Activated naive CD4-positive, alpha-beta T cell (primary cell): ENCODE measurements at regions not wholly inside any gene's neighbourhood (a gene's known extent, or its start where the extent isn't known, plus 50 kb on each side); places are given as distances from the start of the nearest gene placed in this dataset.
"Not testable (repeated sequence)": the region's sequence is repeated elsewhere in the genome, so short reads cannot be mapped to it uniquely, and the experiment has no call there.

Source experiments
- DNase-seq, 4 experiments: peaks; one replicate each; lab custom pipeline; 2025; lab: John Stamatoyannopoulos, UW

DNA sequence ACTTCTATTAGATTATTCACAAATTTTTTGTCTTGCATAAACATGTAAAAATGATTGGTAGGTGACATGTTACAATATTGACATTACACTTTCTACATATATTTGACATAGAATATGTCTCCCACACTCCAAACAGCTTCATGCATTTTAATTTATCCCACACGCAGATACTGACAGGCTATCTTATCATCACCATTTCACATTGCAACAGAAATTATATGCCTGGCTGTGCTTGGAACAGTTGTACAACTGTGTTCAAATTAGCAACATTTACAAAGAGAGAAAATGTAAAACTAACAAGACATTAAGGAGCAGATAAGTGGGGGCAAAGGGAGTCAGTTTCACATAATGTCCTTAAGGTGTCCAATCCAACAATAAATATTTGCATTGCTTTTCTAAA is 1208.5 kb downstream of the NSUN3 start:
- no peak for DNase-seq

- no peak for DNase-seq
These were observed 1209.3 kb downstream of the NSUN3 start for GRCh38 chr3:95272166-95272565.

- no peak for DNase-seq
These were observed 1209.9 kb downstream of the NSUN3 start for GRCh38 chr3:95272781-95273180.

GRCh38 chr3:95277613-95278012 is 1214.8 kb downstream of the NSUN3 start:
- DNase-seq, result no peak

GRCh38 chr3:95280711-95281352 is 1218.0 kb downstream of the NSUN3 start:
- no peak for DNase-seq

GRCh38 chr3:95289295-95289694 is 1226.4 kb downstream of the NSUN3 start:
- no peak for DNase-seq

- DNase-seq, result no peak
These were observed 1234.7 kb downstream of the NSUN3 start for GRCh38 chr3:95297581-95297980.

- DNase-seq, result no peak
These were observed 1239.2 kb downstream of the NSUN3 start for GRCh38 chr3:95302044-95302443.

- no peak for DNase-seq
These were observed 1247.7 kb downstream of the NSUN3 start for GRCh38 chr3:95310560-95310959.

- DNase-seq, result no peak
These were observed 1248.4 kb downstream of the NSUN3 start for GRCh38 chr3:95311272-95311671.

- DNase-seq, result no peak
These were observed 1249.8 kb downstream of the NSUN3 start for GRCh38 chr3:95312650-95313049.

DNA sequence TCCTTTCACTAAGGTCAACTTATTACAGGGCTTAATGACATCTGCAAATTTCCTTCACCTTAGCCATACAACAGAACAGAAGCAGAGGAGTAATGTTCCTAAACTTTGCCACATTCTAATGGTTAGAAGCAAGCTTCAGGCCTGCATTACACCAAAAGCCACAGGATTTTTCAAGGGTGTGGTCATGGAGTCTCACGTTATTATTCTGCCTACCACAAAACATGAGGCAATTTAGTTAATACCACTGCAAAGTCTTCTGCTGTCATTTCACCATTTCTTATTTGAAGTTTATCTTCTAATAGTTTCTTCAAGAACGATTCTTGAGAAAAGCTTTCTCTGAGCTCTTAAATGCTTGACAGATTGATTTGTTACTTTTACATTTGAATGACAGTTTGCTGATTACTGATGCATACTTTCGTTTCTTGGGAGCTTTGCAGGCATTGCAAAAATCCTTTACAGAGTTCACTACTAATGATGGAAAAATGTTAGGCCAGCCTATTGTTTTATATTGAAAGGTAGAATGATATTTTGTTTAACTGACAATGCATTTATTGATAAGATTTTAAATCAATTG is 1257.1 kb downstream of the NSUN3 start:
- DNase-seq, result no peak

GRCh38 chr3:95327478-95327877 is 1264.6 kb downstream of the NSUN3 start:
- no peak for DNase-seq

- DNase-seq, result no peak
These were observed 1271.0 kb downstream of the NSUN3 start for GRCh38 chr3:95333826-95334225.

DNA sequence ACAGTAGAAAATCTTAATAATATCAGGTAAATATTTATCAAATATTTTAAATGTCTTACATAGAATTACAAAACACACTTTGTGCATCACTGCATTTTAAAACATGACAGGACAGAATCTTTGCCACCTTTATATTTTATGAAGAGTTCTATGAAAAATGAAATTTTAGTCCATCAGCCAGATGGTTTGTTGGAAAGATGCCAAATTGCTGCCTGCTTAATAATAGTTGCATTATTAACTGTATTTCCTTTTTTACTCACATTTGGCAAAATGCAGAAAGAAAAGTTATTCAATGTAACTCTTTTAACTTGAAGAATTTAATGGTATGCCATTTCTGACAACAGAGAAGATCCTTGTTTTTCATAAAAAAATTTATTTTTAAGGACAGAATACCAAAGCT is 1271.6 kb downstream of the NSUN3 start:
- no peak for DNase-seq

- DNase-seq, result no peak
These were observed 1272.7 kb downstream of the NSUN3 start for GRCh38 chr3:95335517-95335916.

DNA sequence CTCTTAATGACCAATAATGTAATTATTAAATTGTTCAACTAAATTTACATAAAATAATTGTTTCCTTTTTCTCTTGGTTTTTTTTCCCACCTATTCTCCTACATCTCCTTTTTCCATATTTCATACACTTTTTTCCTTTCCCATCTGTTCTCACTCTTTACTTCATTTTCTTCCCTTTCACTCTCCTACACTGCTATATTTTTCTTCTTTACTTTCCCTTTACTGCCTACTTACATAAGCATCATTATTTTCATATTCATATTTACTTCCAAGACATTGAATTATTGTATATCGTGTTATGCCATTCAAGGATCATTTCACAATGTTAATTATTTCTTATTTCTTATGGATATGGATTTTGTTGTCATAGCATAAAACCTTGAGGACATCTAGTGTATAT is 1275.6 kb downstream of the NSUN3 start:
- DNase-seq, result no peak

DNA sequence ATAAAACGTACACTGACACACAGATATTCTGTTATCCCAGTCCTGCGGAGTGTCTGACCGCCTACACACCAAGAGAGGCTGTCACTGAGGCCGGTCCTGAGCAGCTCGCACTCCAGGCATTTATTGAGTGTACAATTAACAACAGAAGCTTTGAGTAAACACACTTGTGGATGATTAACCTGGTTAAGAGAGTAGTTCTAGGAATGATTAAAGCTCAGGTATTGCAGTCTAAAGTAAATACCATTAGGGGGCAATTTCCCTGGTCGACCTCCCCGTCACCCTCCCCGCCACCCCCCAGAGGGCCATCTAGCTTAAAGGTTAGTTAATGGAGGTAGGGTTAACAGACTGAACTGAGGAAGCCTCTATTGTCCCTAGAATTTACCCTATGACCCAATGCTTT is 1278.5 kb downstream of the NSUN3 start:
- no peak for DNase-seq

DNA sequence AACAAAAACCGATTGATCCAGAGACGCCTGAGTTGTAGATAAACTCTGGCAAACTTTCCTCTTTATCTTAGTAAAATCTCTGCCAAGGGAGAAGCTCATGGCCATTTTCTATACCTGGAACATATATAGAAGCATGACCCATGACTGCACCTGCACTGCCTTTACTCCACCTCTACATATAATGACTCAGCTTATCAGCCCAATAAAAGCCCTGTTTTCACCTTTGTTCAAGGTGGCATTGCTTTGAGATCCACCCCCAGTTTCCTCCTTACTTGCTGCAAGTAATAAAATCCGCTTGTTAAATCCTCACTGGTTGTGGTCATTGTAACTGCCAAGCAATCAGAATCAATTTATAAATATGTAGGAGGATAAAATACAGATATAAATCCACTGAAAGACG is 1280.4 kb downstream of the NSUN3 start:
- no peak for DNase-seq

DNA sequence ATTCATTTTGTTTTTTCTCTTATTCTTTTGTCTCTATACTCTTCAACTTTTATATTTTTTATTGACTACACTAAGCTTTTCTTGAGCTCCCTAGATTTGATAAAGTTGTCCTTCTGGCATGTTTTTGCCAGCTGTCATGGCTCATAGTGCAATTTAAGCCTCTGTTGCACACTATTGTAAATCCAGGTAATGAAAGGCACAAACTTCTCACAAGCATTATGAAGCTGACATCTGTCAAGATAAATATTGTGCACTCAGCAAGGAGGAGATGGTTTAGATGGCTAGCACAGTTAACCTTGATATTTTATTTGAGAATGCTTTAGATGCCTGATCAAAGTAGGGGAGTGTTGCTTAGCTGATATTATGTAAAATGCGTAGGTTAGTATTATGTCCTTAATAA is 1280.9 kb downstream of the NSUN3 start:
- DNase-seq, result no peak

DNA sequence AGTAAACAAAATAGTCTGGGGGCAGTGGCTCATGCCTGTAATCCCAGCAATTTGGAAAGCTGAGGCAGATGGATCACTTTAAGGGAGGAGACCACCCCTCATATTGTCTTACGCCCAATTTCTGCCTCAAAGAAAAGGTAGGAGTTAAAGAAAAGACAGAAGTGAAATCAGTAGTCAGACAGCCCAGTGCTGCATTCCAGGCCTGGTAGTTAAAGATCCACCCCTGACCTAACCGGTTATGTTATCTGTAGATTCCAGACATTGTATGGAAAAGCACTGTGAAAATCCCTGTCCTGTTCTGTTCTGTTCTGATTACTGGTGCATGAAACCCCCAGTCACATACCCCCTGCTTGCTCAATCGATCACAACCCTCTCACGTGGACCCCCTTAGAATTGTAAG is 1285.1 kb downstream of the NSUN3 start:
- not testable (repeated sequence) for DNase-seq

- DNase-seq, result no peak
These were observed 1286.0 kb downstream of the NSUN3 start for GRCh38 chr3:95348879-95349278.

DNA sequence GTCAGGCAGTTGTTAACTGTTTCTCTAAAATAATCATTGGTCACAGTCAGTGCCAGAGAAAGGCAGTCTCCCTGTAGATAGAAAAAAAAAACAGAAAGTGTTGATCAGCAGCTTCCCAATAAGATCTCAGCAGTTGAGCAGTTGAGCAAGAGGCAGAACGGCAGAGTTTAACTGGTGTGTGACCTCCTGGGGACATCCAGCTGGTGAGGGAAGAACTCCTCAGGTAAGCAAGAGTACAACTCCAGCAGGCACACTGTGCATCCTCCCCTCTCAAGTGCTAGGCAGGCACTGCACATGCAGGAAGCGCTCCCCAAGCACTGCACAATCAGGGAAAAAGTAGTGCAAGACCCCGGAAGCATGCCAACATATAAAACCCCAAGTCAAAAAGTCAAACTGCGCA is 1287.2 kb downstream of the NSUN3 start:
- no peak for DNase-seq

- no peak for DNase-seq
These were observed 1288.3 kb downstream of the NSUN3 start for GRCh38 chr3:95351158-95351557.
